ENCODE measurements at regions not wholly inside any gene's neighbourhood (a gene's known extent, or its start where the extent isn't known, plus 50 kb on each side); places are given as distances from the start of the nearest gene placed in this dataset.

DNA sequence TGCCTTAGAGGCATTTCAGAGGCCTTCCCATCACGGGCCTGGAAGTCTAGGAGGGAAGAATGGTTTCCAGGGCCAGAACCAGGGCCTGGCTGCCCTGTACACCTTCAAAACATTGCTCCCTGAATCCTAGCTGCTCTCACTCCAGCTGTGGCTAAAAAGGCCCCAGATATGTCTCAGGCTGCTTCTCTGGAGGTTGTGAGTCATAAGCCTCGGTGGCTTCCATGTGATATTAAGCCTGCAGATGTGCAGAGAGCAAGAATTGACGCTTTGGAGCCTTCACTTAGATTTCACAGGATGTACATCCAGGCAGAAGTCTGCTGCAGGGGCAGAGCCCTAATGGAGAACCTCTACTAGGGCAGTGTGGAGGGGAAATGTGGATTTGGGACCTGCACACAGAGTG lies 502.5 kb downstream of the GRXCR1 start:
- TF ChIP-seq, protein P1, sequence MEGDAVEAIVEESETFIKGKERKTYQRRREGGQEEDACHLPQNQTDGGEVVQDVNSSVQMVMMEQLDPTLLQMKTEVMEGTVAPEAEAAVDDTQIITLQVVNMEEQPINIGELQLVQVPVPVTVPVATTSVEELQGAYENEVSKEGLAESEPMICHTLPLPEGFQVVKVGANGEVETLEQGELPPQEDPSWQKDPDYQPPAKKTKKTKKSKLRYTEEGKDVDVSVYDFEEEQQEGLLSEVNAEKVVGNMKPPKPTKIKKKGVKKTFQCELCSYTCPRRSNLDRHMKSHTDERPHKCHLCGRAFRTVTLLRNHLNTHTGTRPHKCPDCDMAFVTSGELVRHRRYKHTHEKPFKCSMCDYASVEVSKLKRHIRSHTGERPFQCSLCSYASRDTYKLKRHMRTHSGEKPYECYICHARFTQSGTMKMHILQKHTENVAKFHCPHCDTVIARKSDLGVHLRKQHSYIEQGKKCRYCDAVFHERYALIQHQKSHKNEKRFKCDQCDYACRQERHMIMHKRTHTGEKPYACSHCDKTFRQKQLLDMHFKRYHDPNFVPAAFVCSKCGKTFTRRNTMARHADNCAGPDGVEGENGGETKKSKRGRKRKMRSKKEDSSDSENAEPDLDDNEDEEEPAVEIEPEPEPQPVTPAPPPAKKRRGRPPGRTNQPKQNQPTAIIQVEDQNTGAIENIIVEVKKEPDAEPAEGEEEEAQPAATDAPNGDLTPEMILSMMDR (optimal IDR thresholded peaks at IDR 0.05 in 1 of 3, IDR thresholded peaks at IDR 0.05 in 1 of 3, conservative IDR thresholded peaks at IDR 0.05 in 1 of 3; ENCODE audit: extremely low read depth in 1 of 3, insufficient read depth in 2 of 3, low read length in 3 of 3) = no peak
- no peak for TF ChIP-seq EZH2 (IDR thresholded peaks at IDR 0.05; ENCODE audit: low read length)

All from keratinocyte (primary cell).